ENCODE measurements at regions not wholly inside any gene's neighbourhood (a gene's known extent, or its start where the extent isn't known, plus 50 kb on each side); places are given as distances from the start of the nearest gene placed in this dataset.

GRCh38 chr14:87081004-87081403 is 912.0 kb downstream of the GALC start:
- no peak for DNase-seq

GRCh38 chr14:87080146-87080545 is 912.8 kb downstream of the GALC start:
- no peak for DNase-seq

- no peak for DNase-seq
These were observed 913.6 kb downstream of the GALC start for GRCh38 chr14:87079416-87079815.

- DNase-seq = no peak
These were observed 916.1 kb downstream of the GALC start for GRCh38 chr14:87076922-87077321.

- no peak for DNase-seq
These were observed 916.8 kb downstream of the GALC start for GRCh38 chr14:87076146-87076545.

- no peak for DNase-seq
These were observed 919.0 kb downstream of the GALC start for GRCh38 chr14:87073880-87074570.

- no peak for DNase-seq
These were observed 925.4 kb downstream of the GALC start for GRCh38 chr14:87067591-87067990.

- no peak for DNase-seq
These were observed 925.9 kb downstream of the GALC start for GRCh38 chr14:87067061-87067460.

GRCh38 chr14:87066221-87066817 is 926.7 kb downstream of the GALC start:
- DNase-seq = no peak

- DNase-seq = no peak
These were observed 927.6 kb downstream of the GALC start for GRCh38 chr14:87065366-87065765.

- DNase-seq = no peak
These were observed 929.8 kb downstream of the GALC start for GRCh38 chr14:87063181-87063580.

GRCh38 chr14:87060405-87060804 is 932.6 kb downstream of the GALC start:
- no peak for DNase-seq

- DNase-seq = no peak
These were observed 933.7 kb downstream of the GALC start for GRCh38 chr14:87059060-87059839.

- DNase-seq = no peak
These were observed 938.0 kb downstream of the GALC start for GRCh38 chr14:87055007-87055406.

GRCh38 chr14:87052646-87053225 is 940.2 kb downstream of the GALC start:
- no peak for DNase-seq

- no peak for DNase-seq
These were observed 942.6 kb downstream of the GALC start for GRCh38 chr14:87050421-87050820.

GRCh38 chr14:87049950-87050349 is 943.0 kb downstream of the GALC start:
- DNase-seq = no peak

- no peak for DNase-seq
These were observed 946.0 kb downstream of the GALC start for GRCh38 chr14:87046960-87047359.

- no peak for DNase-seq
These were observed 947.0 kb downstream of the GALC start for GRCh38 chr14:87045956-87046355.

- no peak for DNase-seq
These were observed 947.7 kb downstream of the GALC start for GRCh38 chr14:87045246-87045645.

GRCh38 chr14:87044807-87045206 is 948.2 kb downstream of the GALC start:
- DNase-seq = no peak

- no peak for DNase-seq
These were observed 949.2 kb downstream of the GALC start for GRCh38 chr14:87043667-87044200.

- no peak for DNase-seq
These were observed 950.6 kb downstream of the GALC start for GRCh38 chr14:87042354-87042753.

Data from CD4-positive, alpha-beta T cell treated with Interferon gamma for 1 hour (primary cell).